Spleen (tissue), 7 donors: ENCODE measurements at regions not wholly inside any gene's neighbourhood (a gene's known extent, or its start where the extent isn't known, plus 50 kb on each side); places are given as distances from the start of the nearest gene placed in this dataset.
"Not testable (repeated sequence)": the region's sequence is repeated elsewhere in the genome, so short reads cannot be mapped to it uniquely, and the experiment has no call there.

Experiments used
- POLR2AphosphoS5 ChIP-seq, 3 donors: sonication (generic); formaldehyde crosslinking; IDR thresholded peaks; one replicate each; pipeline ENCODE4 v1.5.1; 2017; ENCODE audit warnings: antibody characterized with exemption in 3 of 3
- TF ChIP-seq, protein P1 (sequence below), 11 experiments: fragments of 200-600 bp in 7 of 11; fragments of 450-650 bp in 4 of 11; sonication (generic) in 4 of 11; IDR thresholded peaks in 8 of 11; conservative IDR thresholded peaks in 3 of 11; 1 replicate in 7 of 11; 2 replicates in 4 of 11; pipeline versions ENCODE4 v1.4.0 to v1.8.0; 2016 to 2021; ENCODE audit warnings: antibody characterized with exemption in 11 of 11, inconsistent platforms in 4 of 11, mild to moderate bottlenecking in 1 of 11
- donor health status: DM: no; HTN: no; CAD: no; lungs with moderate emphysema.
- donor health status: DM: no; HTN: no; CAD: no.
- donor health status: DM: no; HTN: no; CAD: no.

DNA sequence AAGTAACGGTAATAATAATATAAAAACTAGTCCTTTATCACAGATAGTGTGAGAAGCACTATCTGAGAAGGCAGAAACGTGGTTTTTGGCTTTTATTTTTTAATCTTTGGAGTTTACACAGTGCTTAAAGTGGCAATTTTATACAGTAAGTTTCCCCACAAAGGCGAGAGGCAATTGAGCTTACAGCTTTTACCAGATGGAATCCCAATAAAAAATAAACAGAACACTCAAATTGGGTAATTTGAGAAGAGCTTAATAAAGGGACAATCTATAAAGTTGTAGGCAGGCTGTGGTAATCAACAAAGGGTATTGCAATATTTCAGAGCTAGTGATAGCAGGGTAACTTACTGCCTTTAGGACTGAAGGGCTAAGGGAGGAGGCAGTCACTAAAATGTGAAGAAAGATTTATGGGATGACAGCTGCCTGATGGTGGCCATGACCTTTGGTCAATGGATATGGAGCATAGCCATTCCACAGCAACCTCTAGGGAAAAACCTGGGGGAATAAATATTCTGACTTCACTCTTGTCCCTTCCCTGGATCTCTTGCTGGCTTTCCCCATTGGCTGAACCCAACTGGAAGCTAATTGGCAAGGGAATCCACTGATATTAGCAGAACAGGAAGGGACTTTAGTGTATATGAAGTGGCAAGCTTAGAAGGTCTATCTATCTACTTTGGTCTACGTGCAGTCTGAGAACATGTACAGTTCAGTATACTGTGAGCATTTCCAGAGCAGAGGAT is 717.0 kb upstream of the DEFB115 start:
- TF ChIP-seq, protein P1, sequence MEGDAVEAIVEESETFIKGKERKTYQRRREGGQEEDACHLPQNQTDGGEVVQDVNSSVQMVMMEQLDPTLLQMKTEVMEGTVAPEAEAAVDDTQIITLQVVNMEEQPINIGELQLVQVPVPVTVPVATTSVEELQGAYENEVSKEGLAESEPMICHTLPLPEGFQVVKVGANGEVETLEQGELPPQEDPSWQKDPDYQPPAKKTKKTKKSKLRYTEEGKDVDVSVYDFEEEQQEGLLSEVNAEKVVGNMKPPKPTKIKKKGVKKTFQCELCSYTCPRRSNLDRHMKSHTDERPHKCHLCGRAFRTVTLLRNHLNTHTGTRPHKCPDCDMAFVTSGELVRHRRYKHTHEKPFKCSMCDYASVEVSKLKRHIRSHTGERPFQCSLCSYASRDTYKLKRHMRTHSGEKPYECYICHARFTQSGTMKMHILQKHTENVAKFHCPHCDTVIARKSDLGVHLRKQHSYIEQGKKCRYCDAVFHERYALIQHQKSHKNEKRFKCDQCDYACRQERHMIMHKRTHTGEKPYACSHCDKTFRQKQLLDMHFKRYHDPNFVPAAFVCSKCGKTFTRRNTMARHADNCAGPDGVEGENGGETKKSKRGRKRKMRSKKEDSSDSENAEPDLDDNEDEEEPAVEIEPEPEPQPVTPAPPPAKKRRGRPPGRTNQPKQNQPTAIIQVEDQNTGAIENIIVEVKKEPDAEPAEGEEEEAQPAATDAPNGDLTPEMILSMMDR (IDR thresholded peaks at IDR 0.05 in 8 of 11, conservative IDR thresholded peaks at IDR 0.05 in 3 of 11): not testable (repeated sequence)
- not testable (repeated sequence) for TF ChIP-seq POLR2AphosphoS5 (IDR thresholded peaks at IDR 0.05)
